ENCODE measurements at regions not wholly inside any gene's neighbourhood (a gene's known extent, or its start where the extent isn't known, plus 50 kb on each side); places are given as distances from the start of the nearest gene placed in this dataset.

GRCh38 chr12:24206621-24207020 is 257.2 kb upstream of the SOX5 start:
- no peaks in the 10 kb centered on the region for H3K4me1 ChIP-seq (ENCODE audit: control insufficient read depth in 1 of 2, insufficient read depth in 2 of 2, low read length in 2 of 2)
- H3K14ac ChIP-seq (ENCODE audit: low read length) = no peak overlapping the region
- H2AK5ac ChIP-seq (ENCODE audit: low read length) = no peak overlapping the region
- DNase-seq = no peak
- no peaks in the 10 kb centered on the region for H3K36me3 ChIP-seq (ENCODE audit: control insufficient read depth in 1 of 2, insufficient read depth in 2 of 2, low read length in 2 of 2)
- no peak overlapping the region for H3K4me3 ChIP-seq (ENCODE audit: low read depth, low read length)
- H2BK12ac ChIP-seq (ENCODE audit: low read length) = no peak overlapping the region
- H4K91ac ChIP-seq (ENCODE audit: low read depth, low read length) = no peak overlapping the region
- H2BK120ac ChIP-seq (ENCODE audit: insufficient read depth, low read length, poor library complexity) = no peak overlapping the region
- no peaks in the 10 kb centered on the region for H3K27me3 ChIP-seq (ENCODE audit: insufficient read depth, low read length)
- no peak overlapping the region for H3K23ac ChIP-seq (ENCODE audit: low read length)
- H3K27ac ChIP-seq (ENCODE audit: low read depth, low read length) = no peak overlapping the region
- no CpG with 5 or more reads among the region's 2 CpGs for WGBS (ENCODE audit: extremely low coverage, insufficient coverage, insufficient read length)
- no peak overlapping the region for H3K9ac ChIP-seq (ENCODE audit: low read length)
- H3K4ac ChIP-seq (ENCODE audit: low read depth, low read length) = no peak overlapping the region
- no peak overlapping the region for H4K12ac ChIP-seq (ENCODE audit: low read depth, low read length)
- no peaks in the 10 kb centered on the region for H3K79me2 ChIP-seq (ENCODE audit: control insufficient read depth, insufficient read depth, low read length, poor library complexity)
- H3K9me3 ChIP-seq (ENCODE audit: insufficient read depth, low read depth, low read length) = no peaks in the 10 kb centered on the region
- no peak overlapping the region for H3K4me2 ChIP-seq (ENCODE audit: low read length)
- no peak overlapping the region for H4K8ac ChIP-seq (ENCODE audit: low read depth, low read length)
- H2BK5ac ChIP-seq (ENCODE audit: low read depth, low read length, poor library complexity) = no peak overlapping the region
- H3K18ac ChIP-seq (ENCODE audit: low read length) = no peak overlapping the region
- H2AFZ ChIP-seq (ENCODE audit: insufficient read depth, low read length, poor library complexity) = no peak overlapping the region
- no peaks in the 10 kb centered on the region for H3K79me1 ChIP-seq (ENCODE audit: low read length)

GRCh38 chr12:24201258-24201970 is 251.9 kb upstream of the SOX5 start:
- H3K27ac ChIP-seq (ENCODE audit: low read depth, low read length) = no peak overlapping the region
- no peak overlapping the region for H2AFZ ChIP-seq (ENCODE audit: insufficient read depth, low read length, poor library complexity)
- no peak overlapping the region for H3K4me3 ChIP-seq (ENCODE audit: low read depth, low read length)
- H3K4me1 ChIP-seq (ENCODE audit: control insufficient read depth in 1 of 2, insufficient read depth in 2 of 2, low read length in 2 of 2) = no peaks in the 10 kb centered on the region
- H3K4ac ChIP-seq (ENCODE audit: low read depth, low read length) = no peak overlapping the region
- WGBS (ENCODE audit: extremely low coverage, insufficient coverage, insufficient read length) = no CpG with 5 or more reads among the region's 3 CpGs
- H3K9me3 ChIP-seq (ENCODE audit: insufficient read depth, low read depth, low read length) = no peaks in the 10 kb centered on the region
- no peak overlapping the region for H3K9ac ChIP-seq (ENCODE audit: low read length)
- H4K12ac ChIP-seq (ENCODE audit: low read depth, low read length) = no peak overlapping the region
- H2BK5ac ChIP-seq (ENCODE audit: low read depth, low read length, poor library complexity) = no peak overlapping the region
- no peak overlapping the region for H2BK12ac ChIP-seq (ENCODE audit: low read length)
- H3K79me1 ChIP-seq (ENCODE audit: low read length) = no peaks in the 10 kb centered on the region
- H2BK120ac ChIP-seq (ENCODE audit: insufficient read depth, low read length, poor library complexity) = no peak overlapping the region
- H3K79me2 ChIP-seq (ENCODE audit: control insufficient read depth, insufficient read depth, low read length, poor library complexity) = no peaks in the 10 kb centered on the region
- no peaks in the 10 kb centered on the region for H3K36me3 ChIP-seq (ENCODE audit: control insufficient read depth in 1 of 2, insufficient read depth in 2 of 2, low read length in 2 of 2)
- H4K91ac ChIP-seq (ENCODE audit: low read depth, low read length) = no peak overlapping the region
- DNase-seq = no peak
- H3K23ac ChIP-seq (ENCODE audit: low read length) = no peak overlapping the region
- no peak overlapping the region for H2AK5ac ChIP-seq (ENCODE audit: low read length)
- no peaks in the 10 kb centered on the region for H3K27me3 ChIP-seq (ENCODE audit: insufficient read depth, low read length)
- no peak overlapping the region for H3K18ac ChIP-seq (ENCODE audit: low read length)
- H3K4me2 ChIP-seq (ENCODE audit: low read length) = no peak overlapping the region
- H3K14ac ChIP-seq (ENCODE audit: low read length) = no peak overlapping the region
- no peak overlapping the region for H4K8ac ChIP-seq (ENCODE audit: low read depth, low read length)

- Histone ChIP-seq H2BK5ac (ENCODE audit: low read depth, low read length, poor library complexity) (no peak overlapping the region), H3K27me3 (ENCODE audit: insufficient read depth, low read length) (no peaks in the 10 kb centered on the region), H3K9me3 (ENCODE audit: insufficient read depth, low read depth, low read length) (no peaks in the 10 kb centered on the region), H3K23ac (ENCODE audit: low read length) (no peak overlapping the region), H2BK120ac (ENCODE audit: insufficient read depth, low read length, poor library complexity) (no peak overlapping the region), H3K14ac (ENCODE audit: low read length) (no peak overlapping the region), H3K18ac (ENCODE audit: low read length) (no peak overlapping the region), H2AK5ac (ENCODE audit: low read length) (no peak overlapping the region), H3K79me2 (ENCODE audit: control insufficient read depth, insufficient read depth, low read length, poor library complexity) (no peaks in the 10 kb centered on the region), H3K4me3 (ENCODE audit: low read depth, low read length) (no peak overlapping the region), H4K8ac (ENCODE audit: low read depth, low read length) (no peak overlapping the region), H3K27ac (ENCODE audit: low read depth, low read length) (no peak overlapping the region), H3K4me1 (ENCODE audit: control insufficient read depth in 1 of 2, insufficient read depth in 2 of 2, low read length in 2 of 2) (no peaks in the 10 kb centered on the region), H2BK12ac (ENCODE audit: low read length) (no peak overlapping the region), H4K12ac (ENCODE audit: low read depth, low read length) (no peak overlapping the region), H2AFZ (ENCODE audit: insufficient read depth, low read length, poor library complexity) (no peak overlapping the region), H3K4me2 (ENCODE audit: low read length) (no peak overlapping the region), H3K9ac (ENCODE audit: low read length) (no peak overlapping the region), H3K79me1 (ENCODE audit: low read length) (no peaks in the 10 kb centered on the region), H3K36me3 (ENCODE audit: control insufficient read depth in 1 of 2, insufficient read depth in 2 of 2, low read length in 2 of 2) (no peaks in the 10 kb centered on the region), H3K4ac (ENCODE audit: low read depth, low read length) (no peak overlapping the region), H4K91ac (ENCODE audit: low read depth, low read length) (no peak overlapping the region)
- DNase-seq = no peak
Measured at GRCh38 chr12:24200010-24200409, 250.5 kb upstream of the SOX5 start.

GRCh38 chr12:24198936-24199671 is 249.6 kb upstream of the SOX5 start:
- no peaks in the 10 kb centered on the region for H3K79me1 ChIP-seq (ENCODE audit: low read length)
- no peaks in the 10 kb centered on the region for H3K36me3 ChIP-seq (ENCODE audit: control insufficient read depth in 1 of 2, insufficient read depth in 2 of 2, low read length in 2 of 2)
- no peaks in the 10 kb centered on the region for H3K27me3 ChIP-seq (ENCODE audit: insufficient read depth, low read length)
- H3K9ac ChIP-seq (ENCODE audit: low read length) = no peak overlapping the region
- no peak overlapping the region for H3K14ac ChIP-seq (ENCODE audit: low read length)
- no peak overlapping the region for H3K27ac ChIP-seq (ENCODE audit: low read depth, low read length)
- no peak overlapping the region for H3K4me3 ChIP-seq (ENCODE audit: low read depth, low read length)
- no peaks in the 10 kb centered on the region for H3K79me2 ChIP-seq (ENCODE audit: control insufficient read depth, insufficient read depth, low read length, poor library complexity)
- DNase-seq = no peak
- no peak overlapping the region for H3K4me2 ChIP-seq (ENCODE audit: low read length)
- no peak overlapping the region for H2BK12ac ChIP-seq (ENCODE audit: low read length)
- no peak overlapping the region for H2BK120ac ChIP-seq (ENCODE audit: insufficient read depth, low read length, poor library complexity)
- H2AFZ ChIP-seq (ENCODE audit: insufficient read depth, low read length, poor library complexity) = no peak overlapping the region
- no peak overlapping the region for H3K23ac ChIP-seq (ENCODE audit: low read length)
- H3K18ac ChIP-seq (ENCODE audit: low read length) = no peak overlapping the region
- no CpG with 5 or more reads among the region's 11 CpGs for WGBS (ENCODE audit: extremely low coverage, insufficient coverage, insufficient read length)
- H3K9me3 ChIP-seq (ENCODE audit: insufficient read depth, low read depth, low read length) = no peaks in the 10 kb centered on the region
- no peak overlapping the region for H2BK5ac ChIP-seq (ENCODE audit: low read depth, low read length, poor library complexity)
- H4K91ac ChIP-seq (ENCODE audit: low read depth, low read length) = no peak overlapping the region
- no peak overlapping the region for H4K12ac ChIP-seq (ENCODE audit: low read depth, low read length)
- no peak overlapping the region for H4K8ac ChIP-seq (ENCODE audit: low read depth, low read length)
- no peak overlapping the region for H3K4ac ChIP-seq (ENCODE audit: low read depth, low read length)
- H3K4me1 ChIP-seq (ENCODE audit: control insufficient read depth in 1 of 2, insufficient read depth in 2 of 2, low read length in 2 of 2) = no peaks in the 10 kb centered on the region
- no peak overlapping the region for H2AK5ac ChIP-seq (ENCODE audit: low read length)

All from trophoblast cell (in vitro differentiated cells and primary cell).